HG03108 (cell line): ENCODE measurements at regions not wholly inside any gene's neighbourhood (a gene's known extent, or its start where the extent isn't known, plus 50 kb on each side); places are given as distances from the start of the nearest gene placed in this dataset.

Experiments used
- ATAC-seq: cut with Tn5 transposase; IDR thresholded peaks from one replicate; pipeline ENCODE4 v1.9.1; 2021; ENCODE audit warnings: moderate library complexity; ENCODE audit not compliant: unreplicated experiment

DNA sequence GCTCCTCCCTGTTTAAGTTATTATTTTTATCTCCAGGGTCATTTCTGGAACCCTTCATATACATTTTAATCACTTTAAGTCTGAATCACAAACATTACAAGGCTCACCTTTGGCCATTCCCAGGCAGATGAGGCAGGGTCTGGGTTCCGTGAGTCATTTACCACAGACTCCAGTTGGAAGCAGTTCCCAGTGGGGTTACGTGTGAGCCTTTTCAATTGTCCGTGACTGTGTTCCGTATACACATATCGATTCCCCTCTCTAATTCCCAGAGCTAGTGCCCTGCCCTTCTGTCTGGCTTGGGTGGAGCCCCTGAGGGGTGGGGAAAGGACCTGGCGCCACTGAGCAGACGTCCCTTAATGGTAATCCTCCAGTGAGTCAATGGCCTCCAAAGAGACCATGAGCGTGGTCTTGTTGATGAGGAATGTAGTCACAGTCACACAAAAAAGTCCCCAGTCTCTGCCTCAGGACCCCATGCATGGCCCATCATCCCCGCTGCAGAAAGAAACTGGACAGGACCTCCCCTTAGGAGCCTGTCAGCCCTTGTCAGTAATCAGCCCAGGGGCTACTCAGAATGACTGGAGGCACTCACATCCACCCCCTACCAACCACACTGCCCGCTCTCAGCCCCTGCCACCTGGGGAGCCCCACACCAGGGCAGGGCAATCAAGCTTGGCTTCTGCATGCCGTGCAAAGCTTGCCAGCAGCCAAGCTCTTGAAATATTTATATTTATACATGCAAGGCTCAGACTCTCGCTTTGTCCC is 144.4 kb downstream of the ZIC5 start:
- no peak for ATAC-seq

- ATAC-seq: no peak
Observed at GRCh38 chr13:99823961-99824360, 147.6 kb downstream of the ZIC5 start.

- ATAC-seq: no peak
Observed at GRCh38 chr13:99822820-99823219, 148.7 kb downstream of the ZIC5 start.

DNA sequence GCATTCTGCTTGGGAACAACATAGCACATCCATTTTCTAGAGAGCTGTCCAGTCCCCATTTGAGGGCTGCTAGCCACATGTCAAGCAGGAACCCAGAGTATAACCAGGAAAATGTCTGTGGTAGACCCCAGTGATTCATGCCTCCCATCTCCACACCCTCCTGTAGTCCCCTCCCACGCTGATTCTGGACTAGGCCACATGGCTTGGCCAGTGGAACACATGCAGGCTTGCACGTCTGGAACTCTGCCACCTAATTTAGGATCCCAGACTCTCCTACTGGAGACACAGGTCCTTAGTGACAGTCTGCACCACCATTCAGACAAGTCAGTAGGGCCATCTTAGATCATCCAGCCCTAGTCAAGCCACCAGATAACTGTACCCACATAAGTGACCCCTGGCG is 149.8 kb downstream of the ZIC5 start:
- no peak for ATAC-seq

GRCh38 chr13:99819967-99820366 is 151.6 kb downstream of the ZIC5 start:
- ATAC-seq: no peak

DNA sequence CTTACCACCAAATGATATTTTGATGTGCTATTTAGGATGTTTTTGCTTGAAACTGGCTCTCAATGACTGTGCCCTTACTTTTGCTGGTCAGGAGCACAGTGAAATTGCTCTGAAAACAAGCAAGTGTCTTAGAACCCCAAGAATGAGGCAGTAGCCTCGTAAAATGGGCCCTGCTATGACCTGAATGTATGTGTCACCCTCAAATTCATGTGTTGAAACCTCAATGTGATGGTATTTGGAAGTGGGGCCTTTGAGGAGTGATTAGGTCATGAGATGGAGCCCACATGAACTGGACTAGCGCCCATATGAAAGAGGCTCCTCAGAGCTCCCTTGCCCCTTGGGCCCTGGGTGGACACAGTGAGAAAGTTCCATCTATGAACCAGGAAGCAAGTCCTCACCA is 155.2 kb downstream of the ZIC5 start:
- ATAC-seq: no peak

DNA sequence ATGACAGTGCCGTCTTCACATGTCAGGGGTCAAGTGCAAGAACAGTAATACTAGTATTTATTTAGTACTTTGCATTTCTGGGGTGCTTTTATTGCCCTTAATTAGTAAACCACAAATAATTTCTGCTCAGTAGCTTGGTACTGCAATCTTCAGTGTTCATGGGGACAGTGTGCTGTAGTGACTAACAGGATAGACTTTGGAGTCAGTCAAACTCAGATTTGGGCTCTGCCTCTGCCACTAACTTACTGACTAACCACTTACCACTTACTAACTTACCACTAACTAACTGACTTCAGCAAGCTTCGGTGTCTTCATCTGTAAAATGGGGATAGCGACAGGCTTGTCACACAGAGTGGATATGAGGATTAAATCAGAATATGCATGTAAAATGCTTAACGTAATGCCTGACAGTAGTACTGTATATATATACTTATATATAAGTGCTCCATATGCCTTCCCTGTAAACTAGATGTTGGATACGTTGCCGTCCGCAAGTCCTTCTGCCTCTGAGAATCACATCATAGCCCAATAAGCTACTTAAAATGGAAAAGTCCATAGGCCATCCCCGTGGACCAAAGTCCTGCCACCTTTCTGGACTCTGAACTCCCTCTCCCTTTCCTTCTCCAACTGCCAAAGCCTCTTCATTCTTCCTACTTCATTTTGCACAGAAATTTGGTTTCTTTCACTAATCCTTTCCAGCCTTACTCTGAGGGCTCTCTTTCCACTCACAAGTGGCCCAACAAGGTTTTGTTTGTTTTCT is 158.1 kb downstream of the ZIC5 start:
- no peak for ATAC-seq

GRCh38 chr13:99812625-99813024 is 158.9 kb downstream of the ZIC5 start:
- ATAC-seq: no peak

DNA sequence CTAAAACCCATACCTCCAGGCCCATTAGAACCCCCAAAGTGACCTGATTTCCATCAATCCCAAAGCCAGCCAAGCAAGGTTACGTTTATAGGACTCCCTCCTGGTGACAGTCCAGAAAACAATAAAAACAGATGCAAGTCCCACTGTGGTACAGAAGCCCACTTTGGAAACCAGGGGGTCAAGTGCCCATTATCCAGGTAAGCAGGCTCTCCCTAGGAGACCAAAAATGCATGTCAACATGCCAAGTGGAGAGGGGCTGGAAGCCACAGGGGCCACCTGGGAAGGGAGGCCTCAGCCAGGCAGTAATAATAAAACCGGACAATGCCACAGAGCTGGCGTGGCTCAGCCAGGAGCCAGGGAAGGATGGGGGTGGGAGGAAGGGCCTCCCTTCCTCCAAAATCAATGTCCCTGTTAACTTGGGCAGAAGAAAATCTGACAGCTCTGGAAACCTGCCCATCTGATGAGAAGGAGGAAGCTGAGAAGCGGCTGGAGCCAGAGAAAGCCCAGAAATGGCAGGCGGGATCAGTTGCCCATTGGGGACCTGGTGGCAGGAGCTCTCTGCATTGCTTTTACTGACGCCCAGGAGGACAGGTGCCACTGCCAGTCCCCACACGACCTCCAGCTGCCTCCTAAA is 160.4 kb downstream of the ZIC5 start:
- ATAC-seq: no peak

DNA sequence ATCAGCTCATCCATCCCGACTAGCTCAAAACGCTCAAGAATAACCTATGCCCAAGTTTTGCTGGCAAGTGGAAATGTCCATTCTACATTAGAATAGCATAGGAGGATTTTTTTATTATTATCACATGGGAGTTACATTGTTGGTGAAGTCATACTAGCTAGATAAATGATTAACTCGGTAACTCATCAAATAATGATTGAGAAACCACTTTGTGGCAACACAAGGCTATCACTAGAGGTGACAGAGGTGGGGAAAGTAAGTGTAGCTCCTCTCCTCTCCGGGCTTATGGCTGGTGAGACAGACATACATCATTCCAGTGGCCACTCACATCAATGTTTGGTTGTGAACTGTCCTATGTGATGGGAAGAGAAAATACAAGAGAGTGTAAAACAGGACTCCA is 161.6 kb downstream of the ZIC5 start:
- no peak for ATAC-seq

DNA sequence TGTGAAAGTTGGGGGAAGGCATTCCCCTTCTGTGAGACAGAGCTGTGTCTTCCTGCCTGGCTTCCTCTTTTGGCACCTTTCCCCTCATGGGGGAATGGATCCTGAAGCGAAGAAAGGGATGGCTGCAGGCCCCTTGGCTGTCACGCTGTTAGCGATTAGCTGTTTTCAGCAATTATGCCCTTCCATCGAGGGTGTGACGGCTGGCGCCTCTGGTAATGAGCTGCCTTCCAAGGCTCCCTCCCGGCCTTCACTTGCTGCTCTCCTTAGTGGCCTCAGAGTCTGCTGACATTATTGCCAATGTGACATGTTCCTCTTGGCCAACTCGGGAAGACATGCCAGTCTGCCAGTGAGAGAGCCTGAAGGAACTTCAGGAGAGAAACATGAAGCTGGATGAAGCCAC is 162.1 kb downstream of the ZIC5 start:
- no peak for ATAC-seq

DNA sequence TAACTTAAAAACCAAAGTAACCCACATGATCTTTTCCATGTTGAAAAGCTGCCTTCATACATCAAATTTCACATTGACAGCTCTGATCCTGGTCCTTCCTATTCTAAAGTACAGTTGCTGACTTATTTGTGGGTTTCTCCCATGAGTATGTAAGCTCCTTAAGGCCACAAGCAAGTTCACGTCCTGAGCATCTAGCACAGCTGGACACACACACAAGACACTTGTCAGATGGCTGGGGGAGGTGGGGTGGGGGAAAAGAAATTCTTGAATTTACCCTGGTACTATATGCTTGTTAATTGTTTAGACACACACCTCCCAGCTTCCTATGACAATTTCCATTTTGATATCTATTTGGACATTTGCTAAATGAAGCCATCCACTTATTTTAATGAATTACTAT is 162.8 kb downstream of the ZIC5 start:
- ATAC-seq: no peak

GRCh38 chr13:99806671-99807070 is 164.9 kb downstream of the ZIC5 start:
- no peak for ATAC-seq

- ATAC-seq: no peak
Observed at GRCh38 chr13:99805361-99805760, 166.2 kb downstream of the ZIC5 start.

- no peak for ATAC-seq
Observed at GRCh38 chr13:99803141-99803540, 168.4 kb downstream of the ZIC5 start.

- ATAC-seq: no peak
Observed at GRCh38 chr13:99802416-99802815, 169.2 kb downstream of the ZIC5 start.

GRCh38 chr13:99800951-99801350 is 170.6 kb downstream of the ZIC5 start:
- ATAC-seq: no peak

GRCh38 chr13:99800011-99800410 is 171.6 kb downstream of the ZIC5 start:
- no peak for ATAC-seq

- no peak for ATAC-seq
Observed at GRCh38 chr13:99798756-99799155, 172.8 kb downstream of the ZIC5 start.

- ATAC-seq: no peak
Observed at GRCh38 chr13:99797691-99798090, 173.9 kb downstream of the ZIC5 start.

GRCh38 chr13:99796175-99796819 is 175.3 kb downstream of the ZIC5 start:
- no peak for ATAC-seq
